Neural cell (in vitro differentiated cells): ENCODE measurements at regions not wholly inside any gene's neighbourhood (a gene's known extent, or its start where the extent isn't known, plus 50 kb on each side); places are given as distances from the start of the nearest gene placed in this dataset.

ENCODE experiments used
- EP300 ChIP-seq: fragments of 450-650 bp; conservative IDR thresholded peaks from 2 replicates; pipeline ENCODE4 v1.6.1; 2014; ENCODE audit warnings: antibody characterized with exemption, mild to moderate bottlenecking, moderate library complexity; ENCODE audit not compliant: poor library complexity, severe bottlenecking
- EZH2 ChIP-seq: fragments of 200-600, 300-800 bp; shearing (Covaris generic), sonication (generic); IDR thresholded peaks from 2 replicates; pipeline ENCODE4 v1.6.1; 2014; ENCODE audit warnings: antibody characterized with exemption, low read length, borderline replicate concordance, mild to moderate bottlenecking; ENCODE audit not compliant: insufficient read depth, poor library complexity, severe bottlenecking
- POLR2AphosphoS5 ChIP-seq: IDR thresholded peaks from 2 replicates; pipeline ENCODE4 v1.6.1; 2012
- RAD21 ChIP-seq: fragments of 450-650 bp; conservative IDR thresholded peaks from 2 replicates; pipeline ENCODE4 v1.6.1; 2014; ENCODE audit warnings: antibody characterized with exemption, mild to moderate bottlenecking, moderate library complexity
- TF ChIP-seq, protein P1 (sequence below): fragments of 450-650 bp; IDR thresholded peaks from 2 replicates; pipeline ENCODE4 v1.5.1; 2014; ENCODE audit warnings: antibody characterized with exemption, mild to moderate bottlenecking, moderate library complexity; ENCODE audit not compliant: poor library complexity, severe bottlenecking

DNA sequence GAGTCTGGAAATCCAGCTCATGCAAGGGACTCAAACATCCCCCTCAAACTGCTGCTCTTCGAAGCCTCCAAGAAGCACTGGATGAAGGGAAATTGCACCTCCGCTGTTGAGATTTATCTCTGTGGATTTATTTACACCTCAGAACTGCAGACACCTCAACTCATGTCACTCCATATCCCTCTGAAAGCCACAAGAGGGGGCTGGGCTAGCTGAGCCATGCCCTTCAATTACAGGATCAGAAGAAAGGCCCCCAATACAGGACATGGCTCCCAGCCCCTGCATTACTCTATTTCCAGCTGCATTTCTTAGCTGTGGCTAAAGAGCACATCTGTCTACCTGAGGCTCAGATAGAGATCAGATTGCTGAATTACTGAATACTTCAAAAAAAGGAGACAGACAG is 103.1 kb upstream of the DYNLRB2 start:
- TF ChIP-seq, protein P1, sequence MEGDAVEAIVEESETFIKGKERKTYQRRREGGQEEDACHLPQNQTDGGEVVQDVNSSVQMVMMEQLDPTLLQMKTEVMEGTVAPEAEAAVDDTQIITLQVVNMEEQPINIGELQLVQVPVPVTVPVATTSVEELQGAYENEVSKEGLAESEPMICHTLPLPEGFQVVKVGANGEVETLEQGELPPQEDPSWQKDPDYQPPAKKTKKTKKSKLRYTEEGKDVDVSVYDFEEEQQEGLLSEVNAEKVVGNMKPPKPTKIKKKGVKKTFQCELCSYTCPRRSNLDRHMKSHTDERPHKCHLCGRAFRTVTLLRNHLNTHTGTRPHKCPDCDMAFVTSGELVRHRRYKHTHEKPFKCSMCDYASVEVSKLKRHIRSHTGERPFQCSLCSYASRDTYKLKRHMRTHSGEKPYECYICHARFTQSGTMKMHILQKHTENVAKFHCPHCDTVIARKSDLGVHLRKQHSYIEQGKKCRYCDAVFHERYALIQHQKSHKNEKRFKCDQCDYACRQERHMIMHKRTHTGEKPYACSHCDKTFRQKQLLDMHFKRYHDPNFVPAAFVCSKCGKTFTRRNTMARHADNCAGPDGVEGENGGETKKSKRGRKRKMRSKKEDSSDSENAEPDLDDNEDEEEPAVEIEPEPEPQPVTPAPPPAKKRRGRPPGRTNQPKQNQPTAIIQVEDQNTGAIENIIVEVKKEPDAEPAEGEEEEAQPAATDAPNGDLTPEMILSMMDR: no peak
- TF ChIP-seq EZH2: no peak
- no peak for TF ChIP-seq EP300
- no peak for TF ChIP-seq POLR2AphosphoS5
- no peak for TF ChIP-seq RAD21
